NCI-H146 treated with DMSO at 0.1 percent for 48 hours (cell line): ENCODE measurements at regions not wholly inside any gene's neighbourhood (a gene's known extent, or its start where the extent isn't known, plus 50 kb on each side); places are given as distances from the start of the nearest gene placed in this dataset.

Experiments
- DNase-seq: peaks from one replicate; lab custom pipeline; 2025; ENCODE audit not compliant: unreplicated experiment; lab: John Stamatoyannopoulos, UW

DNA sequence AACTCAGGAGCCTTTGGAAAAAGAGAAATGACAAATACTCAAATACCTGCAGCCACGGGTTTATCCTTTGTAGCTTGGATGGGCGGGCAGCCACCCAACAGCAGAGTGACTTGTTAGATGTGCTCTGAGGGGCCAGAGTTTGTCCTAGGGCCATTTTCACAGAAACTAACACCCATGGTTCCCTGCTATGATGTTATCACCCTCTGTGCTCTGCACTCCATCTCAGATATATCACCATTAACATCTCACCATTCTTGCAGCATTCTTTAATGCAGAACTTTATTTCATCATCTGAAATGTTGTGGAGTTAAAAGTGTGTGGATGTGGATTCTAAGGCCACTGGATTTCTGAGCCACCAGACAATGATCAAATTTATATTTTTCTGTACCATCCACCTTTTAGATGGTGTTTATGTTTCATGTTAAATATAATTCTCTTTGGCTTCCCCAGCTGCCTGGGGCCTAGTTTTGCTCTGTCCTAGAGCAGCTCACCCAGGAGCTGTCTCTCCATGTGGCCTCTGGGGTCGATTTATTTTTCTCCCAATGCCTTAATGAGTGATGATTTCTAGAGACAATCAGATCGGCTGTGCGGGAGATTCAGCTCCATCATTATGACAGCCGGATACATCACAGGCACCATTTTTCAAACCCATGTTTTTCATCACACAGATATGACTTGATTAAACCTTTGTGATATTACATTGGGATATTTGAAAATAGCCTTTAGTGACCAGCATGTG lies 380.8 kb downstream of the BCOR start:
- DNase-seq = no peak

DNA sequence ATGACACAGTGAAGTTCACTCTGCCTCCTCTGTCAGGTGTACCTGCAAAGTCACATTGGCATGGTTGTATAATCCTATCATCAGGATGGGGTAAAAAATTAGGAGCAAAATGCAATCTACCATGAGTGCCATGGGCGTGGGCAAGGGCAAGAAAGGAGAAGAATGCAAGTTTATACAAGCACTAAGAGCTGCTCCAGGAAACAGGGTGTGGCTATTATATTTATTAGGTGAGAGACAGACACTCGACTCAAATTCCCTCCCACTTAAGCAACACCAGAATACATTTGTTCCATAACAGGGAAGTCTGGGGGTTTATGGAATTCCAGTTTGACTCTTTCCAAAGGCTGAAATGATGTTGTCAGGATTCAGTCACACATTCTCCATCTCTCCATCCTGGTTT lies 378.8 kb downstream of the BCOR start:
- DNase-seq = no peak

DNA sequence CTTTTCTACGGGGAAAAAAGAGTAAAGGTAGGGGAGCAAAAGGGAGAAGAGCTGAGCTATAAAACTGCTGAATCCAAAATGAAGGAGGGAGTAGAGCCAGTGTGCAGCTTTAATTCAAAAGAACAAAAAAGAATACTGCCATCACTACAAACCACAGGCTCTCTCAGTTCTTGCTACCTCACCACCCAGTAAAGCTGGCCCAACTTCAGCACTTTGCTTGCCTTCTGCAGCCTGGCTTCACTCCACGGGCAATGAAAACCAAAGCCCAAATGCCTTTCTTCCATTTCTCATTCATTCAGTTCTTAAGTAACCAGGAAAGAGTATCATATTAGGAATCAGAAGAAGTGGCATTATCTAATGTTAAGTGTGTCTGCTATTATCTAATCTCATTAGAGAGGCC lies 376.8 kb downstream of the BCOR start:
- DNase-seq = no peak

DNA sequence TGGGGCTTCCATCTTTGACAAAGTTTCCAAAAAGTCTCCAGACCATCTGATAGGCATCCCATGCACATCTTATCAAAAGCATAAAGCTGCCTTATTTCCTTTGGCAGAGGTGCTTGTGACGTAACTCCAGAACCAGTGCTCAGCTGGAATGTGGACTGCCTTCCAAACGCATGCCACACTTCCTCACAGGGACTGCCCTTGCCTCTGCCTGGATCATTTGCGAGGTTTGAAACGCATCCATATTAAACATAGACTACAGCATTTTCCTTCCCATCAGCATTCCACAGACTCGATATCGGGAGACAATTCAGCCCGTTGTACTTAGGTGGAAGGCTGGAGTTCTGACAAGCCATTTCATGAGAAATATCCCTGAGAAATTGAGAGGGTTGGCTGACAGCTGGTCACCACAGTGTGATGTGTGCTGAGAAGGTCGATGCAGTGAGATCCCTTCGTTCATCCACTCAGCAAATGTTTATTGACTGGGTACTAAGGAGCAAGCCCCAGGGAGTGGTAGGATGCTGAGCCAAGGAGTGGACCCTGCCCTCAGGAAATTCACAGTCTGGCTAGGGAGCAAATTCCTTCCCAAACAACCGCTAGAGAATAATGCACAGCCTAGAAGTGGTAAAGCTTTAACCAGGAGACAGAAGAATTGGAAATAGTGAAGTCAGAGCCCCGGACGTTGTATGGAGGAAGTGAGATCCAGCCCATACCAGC lies 376.0 kb downstream of the BCOR start:
- no peak for DNase-seq

DNA sequence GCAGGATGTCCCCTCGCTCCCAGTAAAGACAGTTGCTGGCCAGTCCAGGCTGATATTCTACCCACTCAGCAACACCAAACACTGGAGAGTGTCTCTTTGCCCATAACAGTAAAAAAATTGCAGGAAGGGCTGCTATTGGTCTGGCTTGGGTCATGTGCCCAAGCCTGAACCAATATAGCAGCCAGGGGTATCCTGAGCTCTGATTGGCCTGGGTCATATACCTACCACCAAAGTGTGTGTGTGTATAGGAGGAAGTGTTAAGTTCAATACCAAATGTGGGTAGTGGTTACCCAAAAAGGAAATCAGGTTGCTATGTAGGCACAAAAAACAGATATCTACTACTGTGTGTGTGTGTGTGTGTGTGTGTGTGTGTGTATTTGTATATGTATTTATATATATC lies 373.2 kb downstream of the BCOR start:
- DNase-seq = no peak

DNA sequence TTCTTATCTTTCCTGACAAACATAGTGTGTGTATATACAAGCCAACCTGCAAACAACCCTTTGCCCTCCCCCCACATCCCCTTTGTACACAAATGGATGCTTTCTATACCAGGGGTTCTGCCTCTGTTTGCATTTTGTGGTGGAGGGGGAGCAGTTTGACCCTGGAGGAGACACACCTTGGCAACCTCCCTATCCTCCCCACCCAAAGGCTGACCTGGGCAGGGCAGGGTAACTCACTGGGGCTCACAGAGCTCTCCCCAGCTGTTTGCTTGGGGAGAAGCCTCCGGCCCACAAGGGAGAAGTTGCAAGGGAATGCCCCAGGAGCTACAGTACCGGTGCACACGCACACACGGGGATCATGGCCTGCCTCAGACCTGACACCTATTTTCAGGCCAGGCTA lies 372.6 kb downstream of the BCOR start:
- no peak for DNase-seq

DNA sequence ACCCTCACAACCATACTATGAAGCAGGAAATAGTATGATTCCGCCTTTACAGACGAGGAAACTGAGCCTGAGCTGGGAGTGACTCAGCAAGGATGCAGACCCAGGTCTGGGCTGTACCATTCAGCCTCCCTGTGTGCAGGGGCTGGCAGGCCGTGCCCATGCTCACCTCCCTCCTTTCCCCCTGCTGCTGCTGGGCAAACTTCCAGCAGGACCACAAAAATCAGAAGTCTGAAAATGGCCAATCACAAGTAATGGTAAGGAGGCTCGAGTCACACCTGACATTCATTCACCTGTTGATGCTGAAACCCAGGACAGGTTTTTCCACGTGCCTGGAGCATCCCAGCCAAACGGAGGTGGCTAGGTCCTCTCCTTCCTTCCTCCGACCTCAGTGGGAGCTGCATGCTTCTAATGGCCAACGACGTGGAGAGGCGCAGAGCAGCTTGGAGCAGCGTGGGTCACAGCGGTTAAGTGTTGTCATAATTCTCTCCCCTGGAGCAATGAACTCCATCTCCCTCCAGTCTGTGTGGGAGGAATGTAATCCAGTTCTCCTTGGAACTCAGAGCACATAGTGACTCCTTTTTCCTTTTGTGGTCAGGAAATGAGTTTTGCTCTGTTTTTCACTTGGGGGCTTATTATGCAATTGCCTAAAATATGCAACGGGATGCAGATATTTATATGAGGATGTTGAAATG lies 371.7 kb downstream of the BCOR start:
- DNase-seq = no peak

DNA sequence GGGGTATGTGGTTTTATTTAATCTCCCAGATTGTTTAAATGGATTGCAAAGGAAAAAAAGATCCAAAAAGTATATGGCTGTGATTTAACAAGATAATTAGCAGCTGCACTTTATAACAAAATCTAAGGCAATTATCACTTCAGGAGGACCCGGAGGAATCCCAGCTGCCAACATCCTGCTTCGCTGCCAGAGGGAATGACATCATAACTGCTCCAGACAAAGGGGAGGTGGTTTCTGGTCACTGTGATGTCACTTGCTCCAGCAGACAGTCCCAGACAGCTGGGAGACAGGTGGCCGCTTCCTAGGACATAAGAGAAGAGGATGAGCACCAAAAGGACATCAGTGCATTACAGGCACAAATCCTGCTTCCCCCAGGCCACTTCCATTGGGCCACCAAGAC lies 371.0 kb downstream of the BCOR start:
- DNase-seq = peak; percentile 65

DNA sequence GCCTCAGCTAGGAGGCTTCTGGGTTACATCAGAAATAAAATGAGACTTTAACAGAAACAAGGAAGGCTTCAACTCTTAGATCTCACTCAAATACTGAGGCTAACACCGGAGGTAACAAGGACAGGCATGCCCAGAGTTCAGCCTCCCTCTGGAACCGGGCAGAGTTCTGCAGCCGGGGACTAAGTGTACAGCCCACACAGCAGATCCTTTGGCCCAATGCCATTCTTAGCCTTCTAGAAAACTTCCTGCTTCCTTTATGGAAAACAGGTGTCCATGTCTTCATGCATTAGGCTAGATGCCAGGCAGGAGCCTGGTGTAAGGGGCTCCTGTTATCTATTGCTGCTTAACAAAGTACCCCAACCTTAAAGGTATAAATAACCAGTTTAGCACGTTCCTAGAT lies 369.7 kb downstream of the BCOR start:
- no peak for DNase-seq

DNA sequence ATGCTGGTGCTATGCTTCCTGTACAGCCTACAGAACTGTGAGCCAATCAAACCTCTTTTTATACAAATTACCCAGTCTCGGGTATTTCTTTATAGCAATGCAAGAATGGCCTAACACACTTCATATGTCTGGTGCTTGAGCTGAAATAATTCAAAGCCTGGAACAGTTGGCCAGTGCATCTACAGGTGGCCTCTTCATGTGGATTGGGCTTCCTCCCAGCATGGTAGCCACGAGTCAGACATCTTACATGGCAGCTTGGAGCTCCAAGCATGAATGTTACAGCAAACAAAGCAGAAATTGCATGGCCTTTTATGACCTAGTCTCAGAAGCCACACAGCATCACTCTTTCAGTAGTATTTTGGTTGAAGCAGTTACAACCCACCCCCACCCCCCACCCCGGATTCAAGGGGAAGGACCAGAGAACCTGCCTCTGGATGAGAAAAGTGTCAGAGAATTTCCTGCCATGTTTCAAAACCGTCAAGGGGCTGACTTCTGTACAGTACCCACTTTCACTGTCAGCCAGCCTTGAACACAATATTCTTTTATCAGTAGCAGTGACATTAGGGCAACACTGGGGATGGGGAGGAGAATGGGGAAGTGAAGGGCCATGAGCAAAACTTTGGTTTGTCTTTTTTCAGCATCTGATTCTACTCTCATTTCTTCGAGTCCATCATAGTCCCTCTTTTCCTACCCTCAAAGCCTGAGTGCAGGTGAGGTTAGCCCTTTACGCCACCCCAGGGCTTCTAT lies 368.7 kb downstream of the BCOR start:
- no peak for DNase-seq

DNA sequence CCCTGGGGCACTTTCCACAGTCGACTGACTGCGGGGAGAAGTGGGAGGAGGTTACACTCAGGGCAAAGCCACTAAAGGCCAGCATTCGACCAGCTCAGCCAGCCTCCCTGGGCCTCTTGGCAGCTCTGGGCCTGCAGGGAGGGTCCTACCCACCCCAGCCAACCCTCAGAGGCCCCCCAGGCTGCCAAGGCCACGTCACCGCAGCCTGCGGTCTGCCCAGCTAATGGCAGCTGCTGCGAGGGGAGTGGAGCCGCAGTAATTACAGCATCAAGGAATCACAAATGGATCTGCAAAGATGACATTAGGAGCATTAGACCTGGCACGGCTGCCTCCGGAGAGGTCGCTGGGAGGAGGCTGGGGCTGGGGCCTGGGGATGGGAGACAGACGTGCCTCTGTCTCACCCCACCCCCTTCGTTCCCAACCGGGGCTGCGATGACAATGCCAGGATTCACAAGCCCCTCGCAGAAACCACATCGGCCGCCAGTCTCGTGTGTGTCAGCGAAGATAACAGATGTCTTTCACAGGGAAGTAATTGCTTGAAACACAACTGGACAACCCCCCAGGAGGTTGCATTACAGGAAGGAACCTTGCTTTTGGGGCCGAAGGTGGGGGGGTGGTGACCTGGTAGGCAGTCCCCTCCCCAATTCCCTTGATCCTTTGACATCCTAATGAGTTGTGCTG lies 367.6 kb downstream of the BCOR start:
- DNase-seq = peak; percentile 5

DNA sequence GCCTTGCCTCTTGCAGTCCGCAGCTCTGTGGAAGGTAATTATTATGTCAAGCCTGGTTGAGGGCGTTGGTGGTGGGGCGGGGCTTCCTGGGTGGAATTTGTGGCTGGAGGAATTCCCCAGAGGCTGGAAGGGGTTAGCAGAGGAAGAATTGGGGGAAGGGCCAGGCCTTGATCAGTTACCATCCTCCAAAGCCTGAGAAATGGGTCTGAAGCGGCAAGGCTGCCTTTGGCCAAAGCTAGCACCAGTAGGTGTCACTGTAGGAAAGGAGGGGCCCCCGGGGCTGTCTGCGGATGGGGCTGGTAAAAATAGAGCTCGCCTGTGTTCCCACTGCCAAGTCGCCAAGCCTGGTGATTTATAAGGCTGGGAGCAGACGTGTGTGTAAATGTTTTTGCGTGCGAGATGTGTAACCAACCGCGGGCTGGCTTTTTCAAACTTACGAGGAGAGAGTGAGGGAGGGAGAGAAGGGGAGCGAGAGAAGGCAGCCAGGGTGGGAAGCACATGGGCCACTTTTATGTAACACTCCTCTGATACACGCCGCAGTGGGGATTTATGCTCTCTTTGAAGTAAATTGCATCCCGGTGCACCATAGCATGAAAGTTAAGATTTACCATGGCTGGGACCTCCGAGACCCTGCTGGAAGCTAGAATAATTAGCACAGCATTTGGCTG lies 367.0 kb downstream of the BCOR start:
- DNase-seq = no peak

DNA sequence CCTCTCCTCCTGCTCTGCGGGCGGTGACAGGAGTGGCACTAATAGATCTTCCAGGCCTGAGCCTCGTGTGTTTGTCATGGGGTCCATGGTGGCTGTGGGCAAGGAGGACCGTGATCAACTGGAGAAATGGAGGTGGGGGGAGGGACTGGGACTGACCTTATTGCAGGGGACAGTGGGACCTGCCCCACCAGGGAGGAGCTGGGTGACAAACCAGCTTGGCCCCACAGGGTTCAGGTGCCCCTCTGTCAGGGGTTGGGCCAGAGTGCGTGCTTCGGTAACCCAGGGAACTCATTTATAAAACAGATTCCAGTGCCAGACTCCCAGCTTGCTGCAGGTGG lies 366.5 kb downstream of the BCOR start:
- no peak for DNase-seq

DNA sequence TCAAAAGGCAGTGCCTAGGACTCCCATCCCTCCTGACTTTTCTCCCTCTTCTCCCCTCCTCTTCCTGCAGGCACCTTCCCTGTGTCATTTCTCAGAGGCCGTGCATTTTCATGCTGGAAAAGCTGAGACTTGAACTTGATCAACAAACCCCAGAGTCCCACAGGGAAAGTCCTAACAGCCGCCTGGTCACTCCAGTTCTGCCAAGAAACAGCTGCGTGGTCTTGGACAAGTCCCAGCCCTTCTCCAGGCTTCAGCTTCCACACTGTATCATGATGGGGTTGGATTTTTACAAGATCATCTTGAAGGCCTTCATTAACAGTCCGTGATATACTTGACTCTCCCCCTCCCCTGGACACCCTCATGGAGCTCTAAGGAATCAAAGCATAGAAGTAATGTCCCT lies 366.0 kb downstream of the BCOR start:
- no peak for DNase-seq

DNA sequence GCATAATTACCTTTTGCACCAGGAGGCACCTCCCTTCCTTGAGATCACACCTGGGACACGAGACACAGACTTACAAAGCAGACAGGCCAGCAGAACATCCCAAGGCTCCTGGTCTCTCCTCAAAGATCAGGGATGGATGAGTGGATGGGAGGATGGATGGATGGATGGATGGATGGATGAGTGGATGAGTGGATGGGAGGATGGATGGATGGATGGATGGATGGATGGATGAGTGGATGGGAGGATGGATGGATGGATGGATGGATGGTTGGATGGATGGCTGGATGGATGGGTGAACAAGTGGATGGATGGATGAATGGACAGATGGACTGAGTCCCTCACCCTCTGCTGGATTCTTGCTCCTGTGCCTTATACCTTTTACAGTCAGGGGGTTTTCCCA lies 364.0 kb downstream of the BCOR start:
- DNase-seq = no peak

DNA sequence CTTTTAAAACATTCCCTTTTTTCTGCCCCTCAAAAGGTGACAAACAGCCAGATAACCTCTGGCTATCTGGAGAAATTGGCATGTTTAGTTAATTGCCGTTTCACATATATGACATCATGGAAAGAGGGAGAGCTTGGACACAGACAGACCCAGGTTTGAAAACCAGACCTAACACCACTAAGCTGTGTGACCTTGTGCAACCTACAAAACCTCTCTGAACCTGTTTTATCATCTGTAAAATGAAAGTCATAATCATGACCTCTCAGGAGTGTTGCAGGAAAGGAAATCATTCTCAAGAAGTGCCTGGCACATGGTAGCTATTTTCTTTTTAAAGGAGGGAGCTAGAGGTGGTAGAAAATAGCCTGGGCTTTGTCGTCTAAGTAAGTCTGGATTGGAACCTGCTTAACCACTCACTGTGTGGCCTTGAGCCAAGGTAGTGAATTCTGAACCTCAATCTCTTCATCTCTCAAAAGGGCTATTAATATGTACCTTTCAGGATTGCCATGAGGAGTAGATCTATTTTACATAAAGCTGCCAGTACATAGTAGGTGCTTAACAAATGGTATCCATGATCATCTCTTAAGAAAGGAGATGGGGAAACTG lies 363.5 kb downstream of the BCOR start:
- DNase-seq = no peak

DNA sequence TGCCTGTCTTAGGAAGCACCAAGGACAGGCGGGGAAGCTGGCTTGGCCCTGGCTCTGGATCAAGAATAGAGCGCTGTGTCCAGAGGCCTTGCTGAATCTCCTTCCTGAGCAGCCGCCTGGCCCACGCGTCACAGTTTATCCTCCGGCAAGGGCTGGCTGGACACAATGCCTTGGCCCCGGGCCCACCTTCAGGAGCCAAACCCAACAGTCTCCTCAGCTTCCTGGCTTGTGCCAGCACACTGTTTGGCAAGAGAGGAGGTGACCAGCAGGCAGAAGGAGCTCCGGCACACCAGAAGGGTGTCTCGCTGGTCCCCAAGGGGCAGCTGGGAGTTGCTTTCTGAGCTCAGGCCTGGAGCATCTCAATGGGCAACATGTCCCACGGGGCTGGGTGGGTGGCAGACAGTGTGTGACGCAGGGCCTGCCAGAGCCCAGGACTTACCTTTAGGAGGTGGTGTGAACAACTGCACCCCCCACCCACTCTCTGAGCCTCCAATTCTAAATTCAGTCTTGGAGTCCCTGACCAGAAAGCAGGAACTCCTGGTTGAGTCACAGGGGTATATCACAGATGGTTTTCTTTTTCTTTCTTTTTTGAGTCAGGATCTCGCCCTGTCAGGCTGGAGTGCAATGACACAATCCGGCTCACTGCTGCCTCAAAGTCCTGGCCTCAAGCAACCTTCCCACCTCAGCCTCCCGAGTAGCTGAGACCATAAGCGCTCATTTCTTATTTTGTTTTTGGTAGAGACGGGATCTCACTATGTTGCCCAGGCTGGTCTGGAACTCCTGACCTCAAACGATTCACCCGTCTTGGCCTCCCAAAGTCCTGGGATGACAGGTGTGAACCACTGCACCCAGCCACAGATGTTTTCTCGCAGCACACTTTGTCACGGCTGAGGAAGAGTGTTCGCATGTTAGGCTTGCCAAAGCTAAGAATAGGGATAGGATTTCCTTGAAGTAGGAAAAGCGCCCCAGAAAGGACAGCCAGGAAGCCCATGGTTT lies 361.2 kb downstream of the BCOR start:
- no peak for DNase-seq

DNA sequence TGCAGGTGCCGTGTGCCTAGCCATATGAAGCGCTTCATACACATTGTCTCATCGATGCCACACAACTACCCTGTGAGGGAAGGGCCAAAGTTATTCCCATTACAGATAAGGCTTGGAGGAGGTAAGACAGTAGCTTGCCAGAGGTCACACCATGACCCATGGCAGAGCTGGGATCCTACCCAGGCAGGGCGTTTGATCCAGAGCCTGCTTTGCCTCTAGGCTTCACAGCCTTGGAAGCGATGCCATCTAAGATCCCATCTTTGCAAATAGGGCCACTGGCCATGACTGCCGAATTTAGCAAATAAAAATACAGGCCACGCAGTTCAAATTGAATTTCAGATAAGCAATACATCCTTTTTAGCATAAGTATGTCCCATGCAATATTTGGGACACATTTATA lies 358.2 kb downstream of the BCOR start:
- no peak for DNase-seq

DNA sequence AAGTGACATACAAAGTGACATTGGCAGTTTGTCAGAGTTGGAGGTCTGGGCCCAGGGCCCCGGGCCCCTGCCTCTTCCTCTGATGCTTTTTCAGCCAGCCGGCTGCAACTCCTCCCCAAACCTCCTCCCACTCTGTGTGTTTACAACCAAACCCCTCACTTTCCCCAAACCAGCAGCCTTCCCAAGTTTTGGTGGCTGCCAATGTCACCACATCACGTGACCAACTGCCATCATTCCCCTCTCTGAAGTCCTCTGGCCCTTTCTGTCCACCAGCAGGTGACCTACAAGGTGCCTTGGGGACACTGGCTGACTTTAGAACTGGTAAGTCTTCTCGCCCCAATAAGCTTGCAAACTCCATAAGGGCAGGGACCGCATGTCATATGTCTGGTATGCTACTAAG lies 357.7 kb downstream of the BCOR start:
- no peak for DNase-seq
